ENCODE measurements at regions not wholly inside any gene's neighbourhood (a gene's known extent, or its start where the extent isn't known, plus 50 kb on each side); places are given as distances from the start of the nearest gene placed in this dataset.

- DNase-seq (ENCODE audit: extremely low read depth, insufficient read length) = no peak
- no peaks in the 10 kb centered on the region for H3K27me3 ChIP-seq (replicated peaks; ENCODE audit: control insufficient read depth, insufficient read depth, low read length)
- H3K36me3 ChIP-seq (ENCODE audit: control insufficient read depth, insufficient read depth, low read length) = no peaks in the 10 kb centered on the region
- H3K4me3 ChIP-seq (replicated peaks; ENCODE audit: low read depth, low read length) = no peak overlapping the region
- TF ChIP-seq CTCF (IDR thresholded peaks at IDR 0.05; ENCODE audit: insufficient read depth, low read length, poor library complexity, severe bottlenecking) = no peak
These were observed 208.2 kb downstream of the UBE2E3 start for GRCh38 chr2:181188605-181189004.

- Histone ChIP-seq H3K36me3 (ENCODE audit: control insufficient read depth, insufficient read depth, low read length) (no peaks in the 10 kb centered on the region), H3K27me3 (replicated peaks; ENCODE audit: control insufficient read depth, insufficient read depth, low read length) (no peaks in the 10 kb centered on the region), H3K4me3 (replicated peaks; ENCODE audit: low read depth, low read length) (no peak overlapping the region)
- no peak for TF ChIP-seq CTCF (IDR thresholded peaks at IDR 0.05; ENCODE audit: insufficient read depth, low read length, poor library complexity, severe bottlenecking)
- no peak for DNase-seq (ENCODE audit: extremely low read depth, insufficient read length)
These were observed 209.5 kb downstream of the UBE2E3 start for GRCh38 chr2:181189951-181190350.

- no peak for TF ChIP-seq CTCF (IDR thresholded peaks at IDR 0.05; ENCODE audit: insufficient read depth, low read length, poor library complexity, severe bottlenecking)
- Histone ChIP-seq H3K4me3 (replicated peaks; ENCODE audit: low read depth, low read length) (no peak overlapping the region), H3K27me3 (replicated peaks; ENCODE audit: control insufficient read depth, insufficient read depth, low read length) (no peaks in the 10 kb centered on the region), H3K36me3 (ENCODE audit: control insufficient read depth, insufficient read depth, low read length) (no peaks in the 10 kb centered on the region)
- DNase-seq (ENCODE audit: extremely low read depth, insufficient read length) = no peak
These were observed 210.3 kb downstream of the UBE2E3 start for GRCh38 chr2:181190711-181191110.

GRCh38 chr2:181193550-181193949, 213.1 kb downstream of the UBE2E3 start:
- no peak for DNase-seq (ENCODE audit: extremely low read depth, insufficient read length)

GRCh38 chr2:181196401-181196800, 216.0 kb downstream of the UBE2E3 start:
- no peak for DNase-seq (ENCODE audit: extremely low read depth, insufficient read length)
- Histone ChIP-seq H3K4me3 (replicated peaks; ENCODE audit: low read depth, low read length) (no peak overlapping the region), H3K27me3 (replicated peaks; ENCODE audit: control insufficient read depth, insufficient read depth, low read length) (no peaks in the 10 kb centered on the region), H3K36me3 (ENCODE audit: control insufficient read depth, insufficient read depth, low read length) (no peaks in the 10 kb centered on the region)
- no peak for TF ChIP-seq CTCF (IDR thresholded peaks at IDR 0.05; ENCODE audit: insufficient read depth, low read length, poor library complexity, severe bottlenecking)

More at GRCh38 chr2:181193550-181193949, 213.1 kb downstream of the UBE2E3 start:
- no peak overlapping the region for H3K4me3 ChIP-seq (replicated peaks; ENCODE audit: low read depth, low read length)
- no peaks in the 10 kb centered on the region for H3K27me3 ChIP-seq (replicated peaks; ENCODE audit: control insufficient read depth, insufficient read depth, low read length)
- no peak for TF ChIP-seq CTCF (IDR thresholded peaks at IDR 0.05; ENCODE audit: insufficient read depth, low read length, poor library complexity, severe bottlenecking)
- H3K36me3 ChIP-seq (ENCODE audit: control insufficient read depth, insufficient read depth, low read length) = no peaks in the 10 kb centered on the region

GRCh38 chr2:181197140-181197760, 216.8 kb downstream of the UBE2E3 start:
- no peak for DNase-seq (ENCODE audit: extremely low read depth, insufficient read length)
- no peaks in the 10 kb centered on the region for H3K36me3 ChIP-seq (ENCODE audit: control insufficient read depth, insufficient read depth, low read length)
- H3K4me3 ChIP-seq (replicated peaks; ENCODE audit: low read depth, low read length) = no peak overlapping the region
- no peak for TF ChIP-seq CTCF (IDR thresholded peaks at IDR 0.05; ENCODE audit: insufficient read depth, low read length, poor library complexity, severe bottlenecking)
- H3K27me3 ChIP-seq (replicated peaks; ENCODE audit: control insufficient read depth, insufficient read depth, low read length) = no peaks in the 10 kb centered on the region
